Loucy (cell line): ENCODE measurements at regions not wholly inside any gene's neighbourhood (a gene's known extent, or its start where the extent isn't known, plus 50 kb on each side); places are given as distances from the start of the nearest gene placed in this dataset.

Experiments used
- H2AFZ ChIP-seq: fragments of 200-600 bp; sonication (generic); 2 replicates; pipeline ENCODE4 v1.6.0; 2016; ENCODE audit warnings: antibody characterized with exemption, mild to moderate bottlenecking, low read length, moderate library complexity
- H3F3A ChIP-seq: fragments of 200-600 bp; 2 replicates; pipeline ENCODE4 v1.6.0; 2016; ENCODE audit warnings: antibody characterized with exemption, low read depth, mild to moderate bottlenecking
- H3K27me3 ChIP-seq: fragments of 200-600 bp; sonication (generic); 2 replicates; pipeline ENCODE4 v1.6.1; 2014; ENCODE audit warnings: low read length, mild to moderate bottlenecking; ENCODE audit not compliant: insufficient read depth, poor library complexity, severe bottlenecking
- H3K36me3 ChIP-seq: fragments of 200-600 bp; sonication (generic); 2 replicates; pipeline ENCODE4 v1.6.1; 2016; ENCODE audit warnings: low read length; ENCODE audit not compliant: insufficient read depth
- H3K4me1 ChIP-seq: fragments of 200-600 bp; sonication (generic); 2 replicates; pipeline ENCODE4 v1.5.1; 2014; ENCODE audit warnings: low read length, mild to moderate bottlenecking; ENCODE audit not compliant: insufficient read depth, poor library complexity, severe bottlenecking
- H3K4me2 ChIP-seq: fragments of 200-600 bp; sonication (generic); 2 replicates; pipeline ENCODE4 v1.6.0; 2014; ENCODE audit warnings: antibody characterized with exemption, low read length, low read depth, mild to moderate bottlenecking; ENCODE audit not compliant: poor library complexity, severe bottlenecking
- H3K4me3 ChIP-seq: fragments of 200-600 bp; sonication (generic); 2 replicates; pipeline ENCODE4 v1.5.1; 2014; ENCODE audit warnings: low read length, mild to moderate bottlenecking, mixed read lengths; ENCODE audit not compliant: poor library complexity, severe bottlenecking
- H3K79me2 ChIP-seq: fragments of 200-600 bp; sonication (generic); 2 replicates; pipeline ENCODE4 v1.6.1; 2014; ENCODE audit warnings: low read length; ENCODE audit not compliant: insufficient read depth
- H3K9ac ChIP-seq: fragments of 200-600 bp; sonication (generic); 2 replicates; pipeline ENCODE4 v1.6.0; 2014; ENCODE audit warnings: mild to moderate bottlenecking, low read depth, low read length, moderate library complexity; ENCODE audit not compliant: poor library complexity, severe bottlenecking
- H3K9me2 ChIP-seq: fragments of 200-600 bp; sonication (generic); replicated peaks from 2 replicates; pipeline ENCODE4 v1.6.1; 2016; ENCODE audit warnings: low read depth, low read length, mixed read lengths
- H3K9me3 ChIP-seq: fragments of 200-600 bp; sonication (generic); 2 replicates; pipeline ENCODE4 v1.6.1; 2014; ENCODE audit warnings: mild to moderate bottlenecking, antibody characterized with exemption, low read length, low read depth; ENCODE audit not compliant: insufficient read depth
- H4K20me1 ChIP-seq: fragments of 200-600 bp; sonication (generic); 2 replicates; pipeline ENCODE4 v1.6.0; 2014; ENCODE audit warnings: antibody characterized with exemption, low read length, mild to moderate bottlenecking; ENCODE audit not compliant: insufficient read depth, poor library complexity, severe bottlenecking
- EZH2phosphoT487 ChIP-seq: fragments of 200-600 bp; IDR thresholded peaks from 2 replicates; pipeline ENCODE4 v1.6.1; 2018; ENCODE audit warnings: antibody characterized with exemption, mild to moderate bottlenecking, moderate library complexity, borderline replicate concordance
- TF ChIP-seq, protein P1 (sequence below): fragments of 200-600 bp; sonication (generic); conservative IDR thresholded peaks from 2 replicates; pipeline ENCODE4 v1.5.1; 2014; ENCODE audit warnings: mild to moderate bottlenecking, antibody characterized with exemption, low read length

DNA sequence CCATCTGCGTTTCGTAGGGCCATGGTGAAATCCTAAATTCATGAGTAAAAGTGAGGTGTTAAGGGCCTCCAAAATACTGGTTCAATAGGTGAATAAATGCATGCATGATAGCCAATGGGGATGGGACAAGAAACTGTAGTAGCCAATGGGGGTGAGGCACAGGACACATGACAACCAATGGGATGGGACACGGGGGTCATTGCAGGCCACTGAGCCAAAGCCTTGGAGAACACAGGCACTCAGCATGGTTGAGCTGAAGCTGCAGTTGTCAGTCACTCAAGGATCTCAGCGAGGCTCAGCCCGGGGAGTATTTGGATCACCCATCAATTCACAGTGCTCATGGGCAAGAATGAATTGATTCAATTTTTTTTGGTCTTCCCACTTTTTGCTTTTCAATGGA is 156.5 kb downstream of the ACTR3 start:
- no peaks in the 10 kb centered on the region for H3K79me2 ChIP-seq
- no peak overlapping the region for H3K4me2 ChIP-seq
- no peaks in the 10 kb centered on the region for H3K36me3 ChIP-seq
- TF ChIP-seq, protein P1, sequence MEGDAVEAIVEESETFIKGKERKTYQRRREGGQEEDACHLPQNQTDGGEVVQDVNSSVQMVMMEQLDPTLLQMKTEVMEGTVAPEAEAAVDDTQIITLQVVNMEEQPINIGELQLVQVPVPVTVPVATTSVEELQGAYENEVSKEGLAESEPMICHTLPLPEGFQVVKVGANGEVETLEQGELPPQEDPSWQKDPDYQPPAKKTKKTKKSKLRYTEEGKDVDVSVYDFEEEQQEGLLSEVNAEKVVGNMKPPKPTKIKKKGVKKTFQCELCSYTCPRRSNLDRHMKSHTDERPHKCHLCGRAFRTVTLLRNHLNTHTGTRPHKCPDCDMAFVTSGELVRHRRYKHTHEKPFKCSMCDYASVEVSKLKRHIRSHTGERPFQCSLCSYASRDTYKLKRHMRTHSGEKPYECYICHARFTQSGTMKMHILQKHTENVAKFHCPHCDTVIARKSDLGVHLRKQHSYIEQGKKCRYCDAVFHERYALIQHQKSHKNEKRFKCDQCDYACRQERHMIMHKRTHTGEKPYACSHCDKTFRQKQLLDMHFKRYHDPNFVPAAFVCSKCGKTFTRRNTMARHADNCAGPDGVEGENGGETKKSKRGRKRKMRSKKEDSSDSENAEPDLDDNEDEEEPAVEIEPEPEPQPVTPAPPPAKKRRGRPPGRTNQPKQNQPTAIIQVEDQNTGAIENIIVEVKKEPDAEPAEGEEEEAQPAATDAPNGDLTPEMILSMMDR, result no peak
- no peak for TF ChIP-seq EZH2phosphoT487
- no peak overlapping the region for H3K9ac ChIP-seq
- H3F3A ChIP-seq, result no peaks in the 10 kb centered on the region
- H4K20me1 ChIP-seq, result no peaks in the 10 kb centered on the region
- no peak overlapping the region for H2AFZ ChIP-seq
- no peaks in the 10 kb centered on the region for H3K4me1 ChIP-seq
- H3K9me2 ChIP-seq, result no peaks in the 10 kb centered on the region
- no peaks in the 10 kb centered on the region for H3K9me3 ChIP-seq
- no peaks in the 10 kb centered on the region for H3K27me3 ChIP-seq
- no peak overlapping the region for H3K4me3 ChIP-seq

DNA sequence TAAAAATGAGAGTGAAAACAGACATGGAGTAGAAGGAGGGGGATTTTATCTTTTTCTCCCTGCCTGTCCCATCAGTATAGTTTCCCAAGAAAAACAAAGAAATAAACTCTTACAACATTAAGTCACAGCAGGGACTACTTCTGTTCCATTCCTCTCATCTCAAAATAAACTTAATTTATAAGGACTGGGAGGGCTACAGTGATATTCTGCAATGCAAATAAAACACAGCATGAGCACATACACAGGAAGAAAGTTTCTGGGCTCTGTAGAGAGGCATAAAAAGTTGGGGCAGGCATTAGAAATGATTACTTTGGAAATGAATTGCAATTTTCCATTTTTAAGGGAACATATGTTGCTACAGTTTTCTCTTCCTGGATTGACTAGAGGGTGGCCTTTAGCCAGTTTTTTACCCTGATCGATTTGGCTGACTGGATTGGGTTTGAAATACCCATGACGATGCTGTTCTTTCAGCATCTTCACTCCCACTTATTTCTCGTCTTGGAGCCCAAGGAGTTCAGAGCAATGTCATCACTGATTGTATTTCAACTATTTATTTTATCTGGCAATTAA is 157.1 kb downstream of the ACTR3 start:
- no peak overlapping the region for H3K4me3 ChIP-seq
- no peak overlapping the region for H2AFZ ChIP-seq
- no peak overlapping the region for H3K9ac ChIP-seq
- TF ChIP-seq, protein P1, result no peak
- TF ChIP-seq EZH2phosphoT487, result no peak
- H3K36me3 ChIP-seq, result no peaks in the 10 kb centered on the region
- H3K4me1 ChIP-seq, result no peaks in the 10 kb centered on the region
- H3K79me2 ChIP-seq, result no peaks in the 10 kb centered on the region
- H3K9me3 ChIP-seq, result no peaks in the 10 kb centered on the region
- no peaks in the 10 kb centered on the region for H4K20me1 ChIP-seq
- H3F3A ChIP-seq, result no peaks in the 10 kb centered on the region
- H3K4me2 ChIP-seq, result no peak overlapping the region
- H3K27me3 ChIP-seq, result no peaks in the 10 kb centered on the region
- no peaks in the 10 kb centered on the region for H3K9me2 ChIP-seq

DNA sequence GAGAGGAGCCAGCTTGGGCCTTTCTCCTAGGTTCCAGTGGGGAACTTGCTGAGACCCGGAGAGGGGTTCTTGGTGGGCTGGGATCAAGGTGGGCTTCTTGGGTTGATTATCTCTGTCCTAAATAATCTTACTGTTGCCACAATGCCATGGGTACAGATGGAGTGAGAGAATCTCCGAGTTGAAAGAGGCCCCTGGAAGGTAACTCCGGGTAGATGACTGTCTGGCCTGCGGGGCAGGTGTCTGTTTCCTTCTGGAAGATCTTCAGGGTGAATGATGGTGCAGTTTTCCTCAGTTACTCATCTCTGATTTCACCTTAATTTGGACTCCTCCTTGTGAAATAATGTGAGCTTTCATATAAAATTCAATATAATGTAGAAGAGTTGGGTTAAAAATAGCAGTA is 159.4 kb downstream of the ACTR3 start:
- Histone ChIP-seq H3K4me3 (no peak overlapping the region), H3K36me3 (no peaks in the 10 kb centered on the region), H3K79me2 (no peaks in the 10 kb centered on the region), H3F3A (no peaks in the 10 kb centered on the region), H3K4me2 (no peak overlapping the region), H3K9me2 (no peaks in the 10 kb centered on the region), H2AFZ (no peak overlapping the region), H3K9me3 (no peaks in the 10 kb centered on the region), H3K27me3 (no peaks in the 10 kb centered on the region), H3K4me1 (no peaks in the 10 kb centered on the region), H3K9ac (no peak overlapping the region), H4K20me1 (no peaks in the 10 kb centered on the region)
- TF ChIP-seq, protein P1, result no peak
- no peak for TF ChIP-seq EZH2phosphoT487
